Fibroblast of lung (primary cell): ENCODE measurements at regions not wholly inside any gene's neighbourhood (a gene's known extent, or its start where the extent isn't known, plus 50 kb on each side); places are given as distances from the start of the nearest gene placed in this dataset.

Experiments used
- DNase-seq, 2 donors: peaks; one replicate each; pipeline versions ENCODE4 v3.0.0 to v3.0.0-alpha.2; 2010; ENCODE audit warnings: low read depth in 2 of 2
- H2AFZ ChIP-seq: 2 replicates; pipeline ENCODE4 v1.5.1; 2012; ENCODE audit warnings: low read length, control low read depth, inconsistent platforms
- H3K27ac ChIP-seq: 2 replicates; pipeline ENCODE4 v1.5.1; 2011; ENCODE audit warnings: low read length, control low read depth; ENCODE audit not compliant: insufficient read depth
- H3K27me3 ChIP-seq: 2 replicates; pipeline ENCODE4 v1.5.1; 2011; ENCODE audit warnings: mild to moderate bottlenecking, low read length; ENCODE audit not compliant: control insufficient read depth, insufficient read depth
- H3K36me3 ChIP-seq: 2 replicates; pipeline ENCODE4 v1.5.1; 2011; ENCODE audit warnings: low read length; ENCODE audit not compliant: control insufficient read depth, insufficient read depth
- H3K4me1 ChIP-seq: 2 replicates; pipeline ENCODE4 v1.5.1; 2011; ENCODE audit warnings: low read length; ENCODE audit not compliant: control insufficient read depth, insufficient read depth; ENCODE audit errors: extremely low read depth
- H3K4me2 ChIP-seq: 2 replicates; pipeline ENCODE4 v1.5.1; 2011; ENCODE audit warnings: low read length, control low read depth; ENCODE audit not compliant: insufficient read depth; ENCODE audit errors: extremely low read depth
- H3K4me3 ChIP-seq, 4 experiments: fragments of 200-600 bp in 1 of 4; sonication (generic) in 1 of 4; replicated peaks in 1 of 4; 2 replicates each; pipeline ENCODE4 v1.5.1; 2011 to 2016; ENCODE audit warnings: low read length in 4 of 4, low read depth in 3 of 4, mild to moderate bottlenecking in 3 of 4, control low read depth in 2 of 4, inconsistent platforms in 1 of 4, mixed read lengths in 1 of 4; ENCODE audit not compliant: insufficient read depth in 1 of 4; ENCODE audit errors: control extremely low read depth in 1 of 4
- H3K79me2 ChIP-seq: 2 replicates; pipeline ENCODE4 v1.5.1; 2012; ENCODE audit warnings: mild to moderate bottlenecking, low read length, inconsistent platforms; ENCODE audit not compliant: control insufficient read depth, insufficient read depth
- H3K9ac ChIP-seq: 2 replicates; pipeline ENCODE4 v1.5.1; 2011; ENCODE audit warnings: mild to moderate bottlenecking, low read length, control low read depth; ENCODE audit not compliant: insufficient read depth
- H3K9me3 ChIP-seq: 2 replicates; pipeline ENCODE4 v1.5.1; 2012; ENCODE audit warnings: low read depth, low read length; ENCODE audit not compliant: control insufficient read depth, insufficient read depth
- H4K20me1 ChIP-seq: 2 replicates; pipeline ENCODE4 v1.5.1; 2011; ENCODE audit warnings: low read length; ENCODE audit not compliant: control insufficient read depth, insufficient read depth; ENCODE audit errors: extremely low read depth
- EZH2 ChIP-seq: IDR thresholded peaks from 2 replicates; pipeline ENCODE4 v1.5.1; 2012; ENCODE audit warnings: low read length, control low read depth, mild to moderate bottlenecking; ENCODE audit errors: missing control alignments
- TF ChIP-seq, protein P1 (sequence below), 2 donors: IDR thresholded peaks in 1 of 2; conservative IDR thresholded peaks in 1 of 2; 1 replicate in 1 of 2; 2 replicates in 1 of 2; pipeline ENCODE4 v1.5.1; 2011 to 2012; ENCODE audit warnings: low read length in 2 of 2, control low read depth in 1 of 2, inconsistent platforms in 1 of 2, low read depth in 1 of 2, mild to moderate bottlenecking in 1 of 2

DNA sequence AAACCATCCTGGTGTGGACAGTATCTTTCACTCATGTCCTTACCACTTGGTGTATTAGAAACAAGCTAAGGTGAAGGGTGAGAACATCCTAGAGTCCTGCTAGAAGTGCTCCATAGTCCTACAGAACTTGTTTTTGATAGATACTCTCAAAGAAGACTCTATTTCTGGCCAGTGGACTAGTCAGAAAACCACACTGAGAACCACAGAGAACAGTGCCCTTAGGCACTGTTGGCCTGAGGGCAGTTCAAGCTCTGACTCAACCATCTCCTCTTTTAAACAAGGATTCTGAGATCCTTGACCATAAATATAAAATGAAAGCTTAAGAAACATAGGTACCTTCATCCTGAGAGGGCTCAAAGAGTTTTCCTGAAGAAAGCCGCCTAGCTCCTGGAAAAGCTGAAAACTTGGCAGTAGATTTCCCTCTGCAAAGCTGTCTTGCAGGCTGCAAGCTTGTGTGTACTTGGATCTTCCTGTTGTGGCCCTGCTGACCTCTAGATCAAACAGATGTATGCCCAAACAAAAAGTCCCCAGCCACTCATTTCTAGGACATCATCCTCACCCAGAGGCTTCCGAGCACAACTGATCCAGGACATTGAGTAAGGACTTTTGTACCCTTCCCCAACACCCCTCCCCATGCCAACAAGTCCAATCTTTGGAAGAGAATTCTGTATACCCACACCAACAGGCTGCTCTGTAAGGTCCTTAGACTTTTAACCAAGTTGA lies 111.6 kb upstream of the CXCL13 start:
- Histone ChIP-seq H4K20me1 (no peaks in the 10 kb centered on the region), H3K27ac (no peak overlapping the region), H3K36me3 (no peaks in the 10 kb centered on the region), H3K27me3 (no peaks in the 10 kb centered on the region), H3K9ac (no peak overlapping the region), H3K79me2 (no peaks in the 10 kb centered on the region), H3K4me2 (no peak overlapping the region), H3K4me3 (no peak overlapping the region), H3K4me1 (no peaks in the 10 kb centered on the region), H3K9me3 (no peaks in the 10 kb centered on the region), H2AFZ (no peak overlapping the region)
- no peak for TF ChIP-seq EZH2
- TF ChIP-seq, protein P1, sequence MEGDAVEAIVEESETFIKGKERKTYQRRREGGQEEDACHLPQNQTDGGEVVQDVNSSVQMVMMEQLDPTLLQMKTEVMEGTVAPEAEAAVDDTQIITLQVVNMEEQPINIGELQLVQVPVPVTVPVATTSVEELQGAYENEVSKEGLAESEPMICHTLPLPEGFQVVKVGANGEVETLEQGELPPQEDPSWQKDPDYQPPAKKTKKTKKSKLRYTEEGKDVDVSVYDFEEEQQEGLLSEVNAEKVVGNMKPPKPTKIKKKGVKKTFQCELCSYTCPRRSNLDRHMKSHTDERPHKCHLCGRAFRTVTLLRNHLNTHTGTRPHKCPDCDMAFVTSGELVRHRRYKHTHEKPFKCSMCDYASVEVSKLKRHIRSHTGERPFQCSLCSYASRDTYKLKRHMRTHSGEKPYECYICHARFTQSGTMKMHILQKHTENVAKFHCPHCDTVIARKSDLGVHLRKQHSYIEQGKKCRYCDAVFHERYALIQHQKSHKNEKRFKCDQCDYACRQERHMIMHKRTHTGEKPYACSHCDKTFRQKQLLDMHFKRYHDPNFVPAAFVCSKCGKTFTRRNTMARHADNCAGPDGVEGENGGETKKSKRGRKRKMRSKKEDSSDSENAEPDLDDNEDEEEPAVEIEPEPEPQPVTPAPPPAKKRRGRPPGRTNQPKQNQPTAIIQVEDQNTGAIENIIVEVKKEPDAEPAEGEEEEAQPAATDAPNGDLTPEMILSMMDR (conservative IDR thresholded peaks at IDR 0.05 in 1 of 2, IDR thresholded peaks at IDR 0.05 in 1 of 2; ENCODE audit: low read depth in 1 of 2, low read length in 2 of 2), result no peak
- no peak for DNase-seq

DNA sequence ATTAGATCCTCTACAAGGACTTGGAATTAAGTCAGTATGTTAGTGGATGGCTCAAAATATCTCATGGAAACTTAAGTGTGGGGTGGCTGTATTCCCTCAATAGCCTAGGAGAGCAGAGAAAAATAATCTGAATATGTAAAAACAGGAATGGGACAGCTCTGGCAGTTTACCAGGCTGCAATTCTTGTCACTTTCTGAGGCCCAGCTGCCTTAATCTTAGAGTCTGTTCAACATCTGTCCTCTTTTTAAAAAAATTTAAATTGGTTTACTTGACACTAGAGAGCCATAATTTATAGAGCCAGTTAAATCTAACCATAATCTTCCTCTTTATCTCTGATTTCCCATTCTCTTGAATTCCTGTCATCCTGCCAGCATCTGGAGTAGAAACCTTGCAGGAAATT lies 109.2 kb upstream of the CXCL13 start:
- H3K9me3 ChIP-seq, result no peaks in the 10 kb centered on the region
- no peak overlapping the region for H3K27ac ChIP-seq
- no peaks in the 10 kb centered on the region for H3K79me2 ChIP-seq
- H4K20me1 ChIP-seq, result no peaks in the 10 kb centered on the region
- no peak overlapping the region for H2AFZ ChIP-seq
- TF ChIP-seq, protein P1 (conservative IDR thresholded peaks at IDR 0.05 in 1 of 2, IDR thresholded peaks at IDR 0.05 in 1 of 2; ENCODE audit: low read depth in 1 of 2, low read length in 2 of 2), result no peak
- TF ChIP-seq EZH2, result no peak
- no peak overlapping the region for H3K9ac ChIP-seq
- no peak overlapping the region for H3K4me3 ChIP-seq
- H3K27me3 ChIP-seq, result no peaks in the 10 kb centered on the region
- no peak for DNase-seq
- no peak overlapping the region for H3K4me2 ChIP-seq
- no peaks in the 10 kb centered on the region for H3K36me3 ChIP-seq
- no peaks in the 10 kb centered on the region for H3K4me1 ChIP-seq

DNA sequence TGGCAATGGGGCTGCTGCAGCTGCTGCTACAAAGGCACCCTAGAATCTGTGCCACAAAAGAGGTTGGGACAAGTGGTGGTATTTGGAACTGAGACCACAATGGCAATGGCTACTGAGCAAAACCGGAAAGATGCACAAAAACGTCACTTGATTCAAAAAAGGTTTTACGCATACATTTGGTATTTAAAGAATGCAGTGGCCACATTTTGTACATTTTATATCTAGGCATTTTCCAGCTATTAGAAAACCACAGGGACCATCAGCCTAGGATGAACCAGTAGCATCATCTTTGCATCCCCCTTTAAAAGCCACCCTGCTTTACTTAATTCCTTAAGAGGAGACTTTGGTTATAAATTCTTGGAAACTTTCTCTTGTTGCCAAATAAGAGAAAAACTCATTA lies 104.8 kb upstream of the CXCL13 start:
- TF ChIP-seq, protein P1 (conservative IDR thresholded peaks at IDR 0.05 in 1 of 2, IDR thresholded peaks at IDR 0.05 in 1 of 2; ENCODE audit: low read depth in 1 of 2, low read length in 2 of 2), result no peak
- no peak for TF ChIP-seq EZH2
- no peaks in the 10 kb centered on the region for H3K9me3 ChIP-seq
- H3K4me2 ChIP-seq, result no peak overlapping the region
- H3K4me1 ChIP-seq, result no peaks in the 10 kb centered on the region
- peak in 1 of 2 donors; percentile 14 for DNase-seq
- H3K27ac ChIP-seq, result no peak overlapping the region
- no peak overlapping the region for H2AFZ ChIP-seq
- H3K27me3 ChIP-seq, result no peaks in the 10 kb centered on the region
- no peaks in the 10 kb centered on the region for H4K20me1 ChIP-seq
- no peak overlapping the region for H3K4me3 ChIP-seq
- H3K9ac ChIP-seq, result no peak overlapping the region
- no peaks in the 10 kb centered on the region for H3K36me3 ChIP-seq
- H3K79me2 ChIP-seq, result no peaks in the 10 kb centered on the region
